Panc1 (cell line): ENCODE measurements at regions not wholly inside any gene's neighbourhood (a gene's known extent, or its start where the extent isn't known, plus 50 kb on each side); places are given as distances from the start of the nearest gene placed in this dataset.

Source experiments
- POLR2AphosphoS5 ChIP-seq: IDR thresholded peaks from 2 replicates; pipeline ENCODE4 v1.6.1; 2012; ENCODE audit warnings: mild to moderate bottlenecking, low read depth, low read length, moderate library complexity
- TCF7L2 ChIP-seq: IDR thresholded peaks from 2 replicates; pipeline ENCODE4 v1.6.1; 2011; ENCODE audit warnings: mild to moderate bottlenecking, low read depth, low read length, inconsistent platforms
- TF ChIP-seq, protein P1 (sequence below): fragments of 450-650 bp; IDR thresholded peaks from 2 replicates; pipeline ENCODE4 v1.5.1; 2017; ENCODE audit warnings: mild to moderate bottlenecking

DNA sequence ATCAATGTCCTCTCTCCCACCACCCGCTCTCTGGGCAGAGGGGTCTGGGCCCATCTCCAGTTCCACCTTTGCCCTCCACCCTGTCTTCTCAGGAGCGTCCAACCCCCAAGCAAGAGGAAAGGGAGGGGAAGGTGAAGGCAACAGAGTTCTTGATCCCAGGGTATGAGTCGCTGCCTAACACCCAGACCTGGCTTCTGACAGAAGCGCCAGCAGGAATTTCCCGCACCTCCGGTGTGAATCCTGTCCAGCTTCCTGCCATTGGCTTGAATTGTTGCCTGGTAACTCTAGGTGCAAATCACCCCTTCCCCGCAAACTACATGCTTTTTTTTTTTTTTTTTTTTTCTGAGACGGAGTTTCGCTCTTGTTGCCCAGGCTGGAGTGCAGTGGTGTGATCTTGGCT lies 84.2 kb upstream of the IER5L start:
- TF ChIP-seq, protein P1, sequence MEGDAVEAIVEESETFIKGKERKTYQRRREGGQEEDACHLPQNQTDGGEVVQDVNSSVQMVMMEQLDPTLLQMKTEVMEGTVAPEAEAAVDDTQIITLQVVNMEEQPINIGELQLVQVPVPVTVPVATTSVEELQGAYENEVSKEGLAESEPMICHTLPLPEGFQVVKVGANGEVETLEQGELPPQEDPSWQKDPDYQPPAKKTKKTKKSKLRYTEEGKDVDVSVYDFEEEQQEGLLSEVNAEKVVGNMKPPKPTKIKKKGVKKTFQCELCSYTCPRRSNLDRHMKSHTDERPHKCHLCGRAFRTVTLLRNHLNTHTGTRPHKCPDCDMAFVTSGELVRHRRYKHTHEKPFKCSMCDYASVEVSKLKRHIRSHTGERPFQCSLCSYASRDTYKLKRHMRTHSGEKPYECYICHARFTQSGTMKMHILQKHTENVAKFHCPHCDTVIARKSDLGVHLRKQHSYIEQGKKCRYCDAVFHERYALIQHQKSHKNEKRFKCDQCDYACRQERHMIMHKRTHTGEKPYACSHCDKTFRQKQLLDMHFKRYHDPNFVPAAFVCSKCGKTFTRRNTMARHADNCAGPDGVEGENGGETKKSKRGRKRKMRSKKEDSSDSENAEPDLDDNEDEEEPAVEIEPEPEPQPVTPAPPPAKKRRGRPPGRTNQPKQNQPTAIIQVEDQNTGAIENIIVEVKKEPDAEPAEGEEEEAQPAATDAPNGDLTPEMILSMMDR, result no peak
- no peak for TF ChIP-seq POLR2AphosphoS5
- no peak for TF ChIP-seq TCF7L2
